ENCODE measurements at regions not wholly inside any gene's neighbourhood (a gene's known extent, or its start where the extent isn't known, plus 50 kb on each side); places are given as distances from the start of the nearest gene placed in this dataset.

- no peak for TF ChIP-seq CTCF (IDR thresholded peaks at IDR 0.05; ENCODE audit: low read depth, low read length)
- TF ChIP-seq EZH2phosphoT487 (IDR thresholded peaks at IDR 0.05; ENCODE audit: low read depth): no peak
Observed at GRCh38 chr7:18210788-18211187, 183.1 kb upstream of the PRPS1L1 start.
